SK-N-DZ (cell line): ENCODE measurements at regions not wholly inside any gene's neighbourhood (a gene's known extent, or its start where the extent isn't known, plus 50 kb on each side); places are given as distances from the start of the nearest gene placed in this dataset.

Source experiments
- DNase-seq: peaks from one replicate; pipeline ENCODE4 v3.0.0-alpha.2; 2015; ENCODE audit warnings: low spot score

- no peak for DNase-seq
Measured at GRCh38 chr5:34529581-34530331, 126.4 kb upstream of the RAI14 start.

GRCh38 chr5:34530637-34531036, 125.5 kb upstream of the RAI14 start:
- DNase-seq: no peak

GRCh38 chr5:34531751-34532360, 124.3 kb upstream of the RAI14 start:
- no peak for DNase-seq

GRCh38 chr5:34533582-34534522, 122.3 kb upstream of the RAI14 start:
- no peak for DNase-seq

- DNase-seq: no peak
Measured at GRCh38 chr5:34534523-34535103, 121.5 kb upstream of the RAI14 start.

- DNase-seq: no peak
Measured at GRCh38 chr5:34535433-34535832, 120.7 kb upstream of the RAI14 start.

GRCh38 chr5:34535944-34536623, 120.0 kb upstream of the RAI14 start:
- DNase-seq: no peak

- DNase-seq: no peak
Measured at GRCh38 chr5:34536699-34537098, 119.4 kb upstream of the RAI14 start.

- no peak for DNase-seq
Measured at GRCh38 chr5:34538026-34538672, 118.0 kb upstream of the RAI14 start.

GRCh38 chr5:34539183-34539582, 116.9 kb upstream of the RAI14 start:
- DNase-seq: no peak

GRCh38 chr5:34541067-34541466, 115.1 kb upstream of the RAI14 start:
- no peak for DNase-seq

GRCh38 chr5:34542818-34543217, 113.3 kb upstream of the RAI14 start:
- DNase-seq: no peak

- no peak for DNase-seq
Measured at GRCh38 chr5:34543687-34544086, 112.4 kb upstream of the RAI14 start.

- DNase-seq: no peak
Measured at GRCh38 chr5:34544403-34544802, 111.7 kb upstream of the RAI14 start.

GRCh38 chr5:34545164-34545563, 111.0 kb upstream of the RAI14 start:
- DNase-seq: no peak

GRCh38 chr5:34545626-34546025, 110.5 kb upstream of the RAI14 start:
- DNase-seq: no peak

GRCh38 chr5:34547300-34548085, 108.6 kb upstream of the RAI14 start:
- DNase-seq: no peak

GRCh38 chr5:34548086-34548403, 108.1 kb upstream of the RAI14 start:
- no peak for DNase-seq

GRCh38 chr5:34550247-34550646, 105.9 kb upstream of the RAI14 start:
- no peak for DNase-seq

GRCh38 chr5:34550964-34551363, 105.2 kb upstream of the RAI14 start:
- no peak for DNase-seq
